Panc1 (cell line): ENCODE measurements at regions not wholly inside any gene's neighbourhood (a gene's known extent, or its start where the extent isn't known, plus 50 kb on each side); places are given as distances from the start of the nearest gene placed in this dataset.

Source experiments
- ATAC-seq: fragments of 200-7000 bp; cut with Tn5 transposase; 2 replicates; pipeline ENCODE4 v1.9.1; 2020; ENCODE audit warnings: mild to moderate bottlenecking, moderate library complexity
- BruUV-seq: library from RNA; stranded (reverse); fragments of 400-500 nt; replicated peaks from 2 replicates; lab custom pipeline; 2021; lab: Mats Ljungman, UMichigan
- CTCF ChIA-PET: fragments of 300-600 bp; sonication (Branson Sonifier 250); formaldehyde crosslinking; loops from one replicate; lab custom pipeline; 2022; ENCODE audit warnings: antibody characterized with exemption; lab: Charles Lee
- POLR2A ChIA-PET: fragments of 300-600 bp; sonication (Branson Sonifier 250); formaldehyde crosslinking; loops from one replicate; lab custom pipeline; 2022; ENCODE audit warnings: antibody characterized with exemption; lab: Charles Lee
- DNase-seq: peaks from one replicate; pipeline ENCODE4 v3.0.0-alpha.2; 2010; ENCODE audit warnings: low read depth, low spot score
- H3K27ac ChIP-seq: 2 replicates; pipeline ENCODE4 v1.5.1; 2011; ENCODE audit warnings: mild to moderate bottlenecking, low read length, inconsistent platforms
- H3K27me3 ChIP-seq: fragments of 200-500 bp; sonication (Bioruptor generic); 2 replicates; pipeline ENCODE4 v1.6.0; 2014; ENCODE audit warnings: low read length, inconsistent platforms; ENCODE audit not compliant: control insufficient read depth, insufficient read depth
- H3K36me3 ChIP-seq: fragments of 200-500 bp; sonication (Bioruptor generic); 2 replicates; pipeline ENCODE4 v1.5.1; 2014; ENCODE audit warnings: inconsistent platforms, mild to moderate bottlenecking, low read length, moderate library complexity; ENCODE audit not compliant: control insufficient read depth, insufficient read depth
- H3K4me1 ChIP-seq: 2 replicates; pipeline ENCODE4 v1.5.1; 2011; ENCODE audit warnings: inconsistent platforms, mild to moderate bottlenecking, low read length, moderate library complexity; ENCODE audit not compliant: control insufficient read depth, insufficient read depth
- H3K4me3 ChIP-seq, 2 experiments: 2 replicates each; pipeline ENCODE4 v1.5.1; 2011 to 2012; ENCODE audit warnings: low read depth in 2 of 2, low read length in 2 of 2, mild to moderate bottlenecking in 2 of 2, inconsistent platforms in 1 of 2, moderate library complexity in 1 of 2
- H3K9me3 ChIP-seq: fragments of 200-500 bp; sonication (Bioruptor generic); 2 replicates; pipeline ENCODE4 v1.5.1; 2014; ENCODE audit warnings: low read depth, mild to moderate bottlenecking, inconsistent platforms, low read length, moderate library complexity; ENCODE audit not compliant: control insufficient read depth, insufficient read depth
- POLR2AphosphoS5 ChIP-seq: IDR thresholded peaks from 2 replicates; pipeline ENCODE4 v1.6.1; 2012; ENCODE audit warnings: mild to moderate bottlenecking, low read depth, low read length, moderate library complexity
- SIN3A ChIP-seq: IDR thresholded peaks from 2 replicates; pipeline ENCODE4 v1.6.1; 2012; ENCODE audit warnings: low read depth, mild to moderate bottlenecking, low read length, moderate library complexity, borderline replicate concordance; ENCODE audit not compliant: insufficient read depth
- TCF7L2 ChIP-seq: IDR thresholded peaks from 2 replicates; pipeline ENCODE4 v1.6.1; 2011; ENCODE audit warnings: mild to moderate bottlenecking, low read depth, low read length, inconsistent platforms
- in situ Hi-C: cut with HindIII; loops from 2 replicates; pipeline ENCODE4 v1.10.0; 2016; ENCODE audit warnings: low sequenced_read_pairs, low pct_unique_long_range_greater_than_20kb
- intact Hi-C: fragments of 100-400 bp; cut with micrococcal nuclease; formaldehyde crosslinking; loops from one replicate; pipeline ENCODE4 v1.10.0; 2022; ENCODE audit not compliant: unreplicated experiment
- TF ChIP-seq, protein P1 (sequence below), 2 experiments: IDR thresholded peaks; 2 replicates each; pipeline ENCODE4 v1.6.1; 2011 to 2012; ENCODE audit warnings: low read depth in 2 of 2, control low read depth in 1 of 2, low read length in 1 of 2, mild to moderate bottlenecking in 1 of 2, moderate library complexity in 1 of 2; ENCODE audit not compliant: insufficient read depth in 1 of 2
- TF ChIP-seq, protein P2 (sequence below): fragments of 450-650 bp; IDR thresholded peaks from 2 replicates; pipeline ENCODE4 v1.5.1; 2017; ENCODE audit warnings: mild to moderate bottlenecking

DNA sequence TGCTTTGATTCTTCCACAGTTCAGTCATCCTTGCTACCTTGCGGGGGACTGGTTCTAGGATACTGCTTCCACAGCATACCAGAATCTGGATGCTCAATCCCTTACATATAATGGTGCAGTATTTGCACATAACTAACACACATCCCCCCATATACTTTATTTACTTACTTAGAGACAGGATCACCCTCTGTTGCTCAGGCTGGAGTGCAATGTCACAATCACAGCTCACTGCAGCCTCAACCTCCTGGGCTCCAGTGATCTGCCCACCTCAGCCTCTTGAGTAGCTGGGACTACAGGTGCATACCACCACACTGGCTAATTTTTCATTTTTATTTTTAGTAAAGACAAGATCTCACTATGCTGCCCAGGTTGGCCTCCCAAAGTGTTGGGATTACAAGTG lies 112.2 kb downstream of the GOSR1 start:
- no TSS peak for BruUV-seq
- no peaks in the 10 kb centered on the region for H3K27me3 ChIP-seq
- POLR2A ChIA-PET, result no interaction called here
- intact Hi-C loops (no loop called here), in situ Hi-C loops (no loop called here)
- CTCF ChIA-PET, result no interaction called here
- no peak overlapping the region for H3K4me3 ChIP-seq
- H3K4me1 ChIP-seq, result no peaks in the 10 kb centered on the region
- H3K9me3 ChIP-seq, result no peaks in the 10 kb centered on the region
- ATAC-seq (no peak), DNase-seq (no peak)
- no peaks in the 10 kb centered on the region for H3K36me3 ChIP-seq
- H3K27ac ChIP-seq, result no peak overlapping the region
- TF ChIP-seq POLR2AphosphoS5 (no peak), TCF7L2 (no peak), SIN3A (no peak)
- TF ChIP-seq, protein P1, sequence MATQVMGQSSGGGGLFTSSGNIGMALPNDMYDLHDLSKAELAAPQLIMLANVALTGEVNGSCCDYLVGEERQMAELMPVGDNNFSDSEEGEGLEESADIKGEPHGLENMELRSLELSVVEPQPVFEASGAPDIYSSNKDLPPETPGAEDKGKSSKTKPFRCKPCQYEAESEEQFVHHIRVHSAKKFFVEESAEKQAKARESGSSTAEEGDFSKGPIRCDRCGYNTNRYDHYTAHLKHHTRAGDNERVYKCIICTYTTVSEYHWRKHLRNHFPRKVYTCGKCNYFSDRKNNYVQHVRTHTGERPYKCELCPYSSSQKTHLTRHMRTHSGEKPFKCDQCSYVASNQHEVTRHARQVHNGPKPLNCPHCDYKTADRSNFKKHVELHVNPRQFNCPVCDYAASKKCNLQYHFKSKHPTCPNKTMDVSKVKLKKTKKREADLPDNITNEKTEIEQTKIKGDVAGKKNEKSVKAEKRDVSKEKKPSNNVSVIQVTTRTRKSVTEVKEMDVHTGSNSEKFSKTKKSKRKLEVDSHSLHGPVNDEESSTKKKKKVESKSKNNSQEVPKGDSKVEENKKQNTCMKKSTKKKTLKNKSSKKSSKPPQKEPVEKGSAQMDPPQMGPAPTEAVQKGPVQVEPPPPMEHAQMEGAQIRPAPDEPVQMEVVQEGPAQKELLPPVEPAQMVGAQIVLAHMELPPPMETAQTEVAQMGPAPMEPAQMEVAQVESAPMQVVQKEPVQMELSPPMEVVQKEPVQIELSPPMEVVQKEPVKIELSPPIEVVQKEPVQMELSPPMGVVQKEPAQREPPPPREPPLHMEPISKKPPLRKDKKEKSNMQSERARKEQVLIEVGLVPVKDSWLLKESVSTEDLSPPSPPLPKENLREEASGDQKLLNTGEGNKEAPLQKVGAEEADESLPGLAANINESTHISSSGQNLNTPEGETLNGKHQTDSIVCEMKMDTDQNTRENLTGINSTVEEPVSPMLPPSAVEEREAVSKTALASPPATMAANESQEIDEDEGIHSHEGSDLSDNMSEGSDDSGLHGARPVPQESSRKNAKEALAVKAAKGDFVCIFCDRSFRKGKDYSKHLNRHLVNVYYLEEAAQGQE (IDR thresholded peaks at IDR 0.05; ENCODE audit: insufficient read depth in 1 of 2, low read depth in 2 of 2, low read length in 1 of 2), result no peak
- TF ChIP-seq, protein P2, sequence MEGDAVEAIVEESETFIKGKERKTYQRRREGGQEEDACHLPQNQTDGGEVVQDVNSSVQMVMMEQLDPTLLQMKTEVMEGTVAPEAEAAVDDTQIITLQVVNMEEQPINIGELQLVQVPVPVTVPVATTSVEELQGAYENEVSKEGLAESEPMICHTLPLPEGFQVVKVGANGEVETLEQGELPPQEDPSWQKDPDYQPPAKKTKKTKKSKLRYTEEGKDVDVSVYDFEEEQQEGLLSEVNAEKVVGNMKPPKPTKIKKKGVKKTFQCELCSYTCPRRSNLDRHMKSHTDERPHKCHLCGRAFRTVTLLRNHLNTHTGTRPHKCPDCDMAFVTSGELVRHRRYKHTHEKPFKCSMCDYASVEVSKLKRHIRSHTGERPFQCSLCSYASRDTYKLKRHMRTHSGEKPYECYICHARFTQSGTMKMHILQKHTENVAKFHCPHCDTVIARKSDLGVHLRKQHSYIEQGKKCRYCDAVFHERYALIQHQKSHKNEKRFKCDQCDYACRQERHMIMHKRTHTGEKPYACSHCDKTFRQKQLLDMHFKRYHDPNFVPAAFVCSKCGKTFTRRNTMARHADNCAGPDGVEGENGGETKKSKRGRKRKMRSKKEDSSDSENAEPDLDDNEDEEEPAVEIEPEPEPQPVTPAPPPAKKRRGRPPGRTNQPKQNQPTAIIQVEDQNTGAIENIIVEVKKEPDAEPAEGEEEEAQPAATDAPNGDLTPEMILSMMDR, result no peak

DNA sequence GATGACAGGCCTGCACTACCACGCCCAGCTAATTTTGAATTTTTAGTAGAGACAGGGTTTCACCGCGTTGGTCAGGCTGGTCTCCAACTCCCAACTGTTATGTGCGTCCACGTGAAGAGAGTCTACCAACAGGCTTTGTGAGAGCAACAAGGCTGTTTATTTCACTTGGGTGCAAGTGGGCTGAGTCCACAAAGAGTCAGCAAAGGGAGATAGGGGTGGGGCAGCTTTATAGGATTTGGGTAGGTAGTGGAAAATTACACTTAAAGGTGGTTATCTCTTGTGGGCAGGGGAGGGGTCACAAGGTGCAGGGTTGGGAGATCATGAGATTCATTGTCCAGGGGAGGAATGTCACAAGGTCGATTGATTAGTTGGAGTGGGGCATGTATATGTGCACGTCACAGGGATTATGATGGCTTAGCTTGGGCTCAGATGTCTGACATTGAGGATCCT lies 111.6 kb downstream of the GOSR1 start:
- ChIA-PET CTCF (no interaction called here), POLR2A (no interaction called here)
- no peaks in the 10 kb centered on the region for H3K36me3 ChIP-seq
- in situ Hi-C loops (no loop called here), intact Hi-C loops (no loop called here)
- H3K9me3 ChIP-seq, result no peaks in the 10 kb centered on the region
- no peaks in the 10 kb centered on the region for H3K4me1 ChIP-seq
- ATAC-seq, result no peak
- TF ChIP-seq SIN3A, result no peak
- TF ChIP-seq, protein P2, result no peak
- no peak for TF ChIP-seq TCF7L2
- no peak for TF ChIP-seq POLR2AphosphoS5
- TF ChIP-seq, protein P1 (IDR thresholded peaks at IDR 0.05; ENCODE audit: insufficient read depth in 1 of 2, low read depth in 2 of 2, low read length in 1 of 2), result no peak
- DNase-seq, result no peak
- H3K27ac ChIP-seq, result no peak overlapping the region
- no peak overlapping the region for H3K4me3 ChIP-seq
- no TSS peak for BruUV-seq
- H3K27me3 ChIP-seq, result no peaks in the 10 kb centered on the region
